ENCODE measurements at regions not wholly inside any gene's neighbourhood (a gene's known extent, or its start where the extent isn't known, plus 50 kb on each side); places are given as distances from the start of the nearest gene placed in this dataset.

DNA sequence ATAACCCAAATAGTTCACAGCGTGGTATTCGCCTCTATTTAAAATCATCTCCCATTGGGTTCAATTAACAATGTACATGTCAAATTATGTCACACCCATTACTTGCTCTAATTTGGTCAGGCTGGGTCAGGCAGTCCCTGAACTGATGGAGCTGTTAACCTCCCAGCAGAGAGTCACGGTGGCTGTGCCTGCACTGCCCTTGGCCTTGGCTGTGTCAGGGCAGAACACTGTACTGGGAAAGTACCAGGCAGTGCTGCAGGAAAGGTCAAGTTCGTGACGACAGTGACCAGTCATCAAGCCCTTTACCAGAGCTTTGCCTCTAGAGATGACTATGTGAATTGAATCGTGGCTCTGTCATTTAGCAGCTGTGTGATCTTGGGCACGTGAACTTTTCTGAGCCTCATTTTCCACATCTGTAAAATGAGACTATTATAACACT lies 100.0 kb downstream of the ARF6 start:
- no peak for DNase-seq (ENCODE audit: low spot score)
- Mint-ChIP-seq H3K27ac (peak overlapping the region; percentile 89), H3K4me1 (ENCODE audit: low read depth) (peaks cover 37% of the 10 kb centered on the region), H3K27me3 (ENCODE audit: low read depth) (no peaks in the 10 kb centered on the region), H3K4me3 (ENCODE audit: low read depth) (peak overlapping the region; percentile 67), H3K9me3 (no peaks in the 10 kb centered on the region), H3K36me3 (ENCODE audit: low read depth) (no peaks in the 10 kb centered on the region)
- intact Hi-C loops (cut with micrococcal nuclease): loop anchor here (1.0 kb wide), 1 partner anchor 22 kb away; no protein-coding TSS in a partner anchor

DNA sequence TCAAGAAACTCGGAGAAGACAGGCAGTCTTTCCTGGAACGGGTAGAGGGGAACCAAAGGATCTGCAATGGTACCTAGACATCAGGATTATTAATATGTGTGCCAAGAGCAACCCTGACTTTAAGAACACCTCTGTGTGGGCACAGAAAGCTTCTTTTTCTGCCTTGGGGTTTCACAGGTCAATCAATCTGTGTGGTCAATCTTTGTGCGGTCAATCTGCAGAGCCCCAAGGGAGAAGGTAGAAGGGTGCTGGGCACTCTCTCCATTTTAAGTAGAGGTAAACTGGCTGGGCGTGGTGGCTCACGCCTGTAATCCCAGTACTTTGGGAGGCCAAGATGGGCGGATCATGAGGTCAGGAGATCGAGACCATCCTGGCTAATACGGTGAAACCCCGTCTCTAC lies 100.7 kb downstream of the ARF6 start:
- intact Hi-C loops (cut with micrococcal nuclease): loop anchor here (1.0 kb wide), 1 partner anchor 22 kb away; no protein-coding TSS in a partner anchor
- Mint-ChIP-seq H3K9me3 (no peaks in the 10 kb centered on the region), H3K27ac (no peak overlapping the region), H3K36me3 (ENCODE audit: low read depth) (no peaks in the 10 kb centered on the region), H3K4me1 (ENCODE audit: low read depth) (peaks cover 39% of the 10 kb centered on the region), H3K27me3 (ENCODE audit: low read depth) (no peaks in the 10 kb centered on the region), H3K4me3 (ENCODE audit: low read depth) (no peak overlapping the region)
- no peak for DNase-seq (ENCODE audit: low spot score)

DNA sequence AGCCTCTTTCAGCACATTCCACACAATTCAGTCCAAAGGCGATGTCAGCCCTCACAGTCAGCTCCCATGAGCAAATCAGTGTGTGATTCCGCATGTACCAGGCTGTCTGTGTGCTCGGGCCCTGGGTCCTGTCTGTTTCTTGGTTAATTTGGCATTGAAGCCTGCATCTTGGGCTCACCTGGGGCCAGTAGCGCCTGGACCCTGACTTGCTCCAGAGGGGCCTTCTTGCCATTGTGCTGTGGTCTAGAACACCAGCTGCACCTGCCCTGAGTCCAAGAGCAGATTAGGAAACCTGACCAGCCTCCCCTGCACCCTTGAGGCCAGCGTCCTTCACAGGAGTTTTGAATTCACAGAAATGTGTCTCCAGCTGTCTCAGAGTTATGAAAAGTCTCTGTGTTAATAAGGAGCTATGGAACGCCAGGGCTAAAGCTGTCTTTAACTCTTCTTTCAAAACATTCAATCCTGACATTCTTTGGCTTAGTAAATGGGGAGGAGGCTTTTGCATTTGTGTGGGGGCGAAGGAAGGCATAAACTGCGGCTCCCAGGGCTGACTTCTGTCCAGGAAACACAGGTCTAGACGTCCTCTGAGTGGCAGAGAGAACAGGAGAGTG lies 102.2 kb downstream of the ARF6 start:
- Mint-ChIP-seq H3K27me3 (ENCODE audit: low read depth) (no peaks in the 10 kb centered on the region), H3K9me3 (no peaks in the 10 kb centered on the region), H3K36me3 (ENCODE audit: low read depth) (peaks cover 4% of the 10 kb centered on the region), H3K27ac (no peak overlapping the region), H3K4me1 (ENCODE audit: low read depth) (peaks cover 47% of the 10 kb centered on the region), H3K4me3 (ENCODE audit: low read depth) (no peak overlapping the region)
- DNase-seq (ENCODE audit: low spot score): no peak
- intact Hi-C loops (cut with micrococcal nuclease): no loop called here

DNA sequence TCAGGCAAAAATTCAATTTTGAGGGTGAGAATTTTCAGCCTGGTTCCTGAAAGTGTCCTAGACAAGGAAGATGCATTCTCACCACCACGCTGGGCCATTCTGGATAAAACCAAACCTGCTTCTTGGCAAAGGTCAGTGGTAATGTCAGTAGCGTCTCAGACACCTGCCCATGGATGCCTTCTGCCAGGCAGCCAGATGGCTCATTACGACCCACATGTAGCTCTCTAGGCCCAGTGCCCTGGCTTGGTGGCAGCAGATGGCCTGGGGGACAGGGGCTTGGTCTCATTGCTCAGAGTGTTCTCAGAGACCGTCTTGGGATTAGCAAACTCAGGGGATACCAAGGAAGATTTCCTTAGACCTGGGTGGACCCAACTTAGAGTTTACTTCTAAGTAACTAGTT lies 105.1 kb downstream of the ARF6 start:
- H3K36me3 Mint-ChIP-seq (ENCODE audit: low read depth): peaks cover 4% of the 10 kb centered on the region
- H3K9me3 Mint-ChIP-seq: no peaks in the 10 kb centered on the region
- peak overlapping the region; percentile 39 for H3K27ac Mint-ChIP-seq
- intact Hi-C loops (cut with micrococcal nuclease): loop anchor here (2.0 kb wide), 1 partner anchor 51 kb away; no protein-coding TSS in a partner anchor
- H3K4me3 Mint-ChIP-seq (ENCODE audit: low read depth): no peak overlapping the region
- no peak for DNase-seq (ENCODE audit: low spot score)
- peaks cover 57% of the 10 kb centered on the region for H3K4me1 Mint-ChIP-seq (ENCODE audit: low read depth)
- no peaks in the 10 kb centered on the region for H3K27me3 Mint-ChIP-seq (ENCODE audit: low read depth)

DNA sequence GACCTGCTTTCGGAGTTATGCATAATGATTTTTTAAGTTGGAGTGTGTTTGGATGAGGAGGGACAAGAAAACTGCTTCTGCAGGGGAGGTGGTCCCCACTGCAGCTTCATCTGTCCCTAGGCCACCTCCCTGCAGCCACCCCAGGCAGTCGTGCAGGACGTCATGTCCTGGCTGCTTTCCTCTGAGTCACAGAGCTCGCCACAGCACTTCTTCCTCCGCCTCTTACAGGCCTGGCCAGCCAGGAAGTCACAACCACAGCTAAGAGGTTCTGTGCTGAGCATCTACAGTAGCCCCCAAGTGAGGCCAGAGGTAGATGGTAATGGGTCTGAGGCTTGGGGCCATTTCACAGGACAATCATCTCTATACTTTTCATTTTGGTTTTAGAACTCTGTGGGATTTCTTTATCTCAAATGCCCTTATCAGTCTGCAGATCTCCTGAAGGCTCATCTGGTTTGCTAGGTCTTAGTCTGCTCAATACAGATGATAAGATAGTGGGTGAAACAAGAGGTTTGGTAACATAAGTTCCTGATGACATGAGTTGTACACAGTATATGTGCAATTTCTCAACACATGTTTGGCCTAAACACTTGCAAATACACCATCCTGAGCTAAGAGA lies 106.4 kb downstream of the ARF6 start:
- Mint-ChIP-seq H3K27me3 (ENCODE audit: low read depth) (no peaks in the 10 kb centered on the region), H3K36me3 (ENCODE audit: low read depth) (peaks cover 4% of the 10 kb centered on the region), H3K27ac (peak overlapping the region; percentile 100), H3K4me1 (ENCODE audit: low read depth) (peaks cover 53% of the 10 kb centered on the region), H3K4me3 (ENCODE audit: low read depth) (peak overlapping the region; percentile 55), H3K9me3 (no peaks in the 10 kb centered on the region)
- intact Hi-C loops (cut with micrococcal nuclease): loop anchor here (1.0 to 2.0 kb wide), 10 partner anchors 15 to 375 kb away; partner anchors contain the start of gene SOS2
- DNase-seq (ENCODE audit: low spot score): peak; percentile 79

DNA sequence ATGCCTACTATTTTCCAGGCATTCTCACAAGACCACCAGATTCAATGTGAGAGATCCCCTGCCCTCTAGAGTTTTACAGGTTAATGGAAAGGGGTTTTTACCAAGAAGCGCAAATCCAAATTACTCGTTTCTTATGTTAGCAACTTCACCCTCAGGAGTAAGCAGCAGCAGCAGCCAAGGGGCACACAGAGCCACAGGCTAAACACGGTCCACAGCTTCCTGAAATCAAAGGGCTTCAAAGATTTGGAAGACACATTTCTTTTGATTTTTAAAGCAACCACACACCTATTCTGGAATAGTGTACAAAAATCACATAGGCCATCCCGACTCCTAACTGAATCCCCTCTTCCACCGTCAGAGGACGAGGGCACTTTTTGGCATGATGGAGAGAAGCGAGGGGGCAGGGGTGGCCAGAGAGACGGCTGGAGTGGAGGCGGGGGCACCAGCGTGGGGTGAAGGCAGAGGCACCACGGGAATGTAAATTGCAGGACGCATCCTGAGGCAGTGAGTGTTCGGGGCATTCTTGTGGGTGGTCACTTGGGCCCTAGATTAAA lies 107.0 kb downstream of the ARF6 start:
- Mint-ChIP-seq H3K4me1 (ENCODE audit: low read depth) (peaks cover 49% of the 10 kb centered on the region), H3K27ac (peak overlapping the region; percentile 100), H3K9me3 (no peaks in the 10 kb centered on the region), H3K27me3 (ENCODE audit: low read depth) (no peaks in the 10 kb centered on the region), H3K4me3 (ENCODE audit: low read depth) (peak overlapping the region; percentile 55), H3K36me3 (ENCODE audit: low read depth) (peaks cover 4% of the 10 kb centered on the region)
- no peak for DNase-seq (ENCODE audit: low spot score)
- intact Hi-C loops (cut with micrococcal nuclease): loop anchor here (1.0 to 5.0 kb wide), 14 partner anchors 16 to 522 kb away; partner anchors contain the start of genes MGAT2, RPL36AL and SOS2

DNA sequence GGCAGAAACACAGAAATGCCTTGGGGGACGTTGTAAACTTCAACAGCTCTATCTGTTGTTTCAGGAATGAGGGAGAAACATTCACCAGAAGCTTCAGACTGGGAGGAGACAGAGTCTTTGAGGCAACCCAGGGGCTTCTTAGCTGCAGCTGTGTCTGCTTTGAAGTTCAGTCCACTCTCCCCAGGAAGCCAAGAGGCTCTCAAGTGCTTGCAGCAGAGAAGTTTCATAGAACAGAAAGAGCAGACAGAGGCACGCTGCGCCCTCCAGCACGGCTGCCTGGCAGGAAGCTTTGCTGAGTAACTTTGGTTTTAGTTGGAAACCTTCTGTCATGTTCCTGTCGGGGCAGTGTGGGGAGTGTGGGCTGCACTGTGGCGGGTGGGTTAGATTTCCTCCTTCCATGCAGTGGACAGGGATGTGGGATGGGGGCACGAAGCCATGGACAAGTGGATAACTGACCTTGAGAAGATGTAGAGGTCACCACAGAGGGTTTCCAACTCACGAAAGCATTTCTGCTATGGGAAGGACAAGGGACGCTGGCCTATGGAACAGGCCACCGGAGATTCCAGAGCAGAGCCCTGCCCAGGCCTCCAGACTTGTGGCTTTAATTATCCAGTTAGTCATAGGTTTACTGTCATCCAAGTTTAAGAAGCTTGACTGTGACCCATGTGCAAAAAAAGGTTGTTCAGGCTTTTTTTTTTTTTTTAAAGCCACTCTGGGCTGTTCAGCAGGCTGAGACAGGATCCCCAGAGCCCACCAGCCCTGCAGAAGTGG lies 107.7 kb downstream of the ARF6 start:
- peak overlapping the region; percentile 100 for H3K27ac Mint-ChIP-seq
- no peaks in the 10 kb centered on the region for H3K9me3 Mint-ChIP-seq
- H3K36me3 Mint-ChIP-seq (ENCODE audit: low read depth): peaks cover 4% of the 10 kb centered on the region
- H3K27me3 Mint-ChIP-seq (ENCODE audit: low read depth): no peaks in the 10 kb centered on the region
- DNase-seq (ENCODE audit: low spot score): peak; percentile 74
- peaks cover 43% of the 10 kb centered on the region for H3K4me1 Mint-ChIP-seq (ENCODE audit: low read depth)
- peak overlapping the region; percentile 55 for H3K4me3 Mint-ChIP-seq (ENCODE audit: low read depth)
- intact Hi-C loops (cut with micrococcal nuclease): loop anchor here (1.0 to 5.0 kb wide), 5 partner anchors 38 to 522 kb away; partner anchors contain the start of genes MGAT2 and RPL36AL

DNA sequence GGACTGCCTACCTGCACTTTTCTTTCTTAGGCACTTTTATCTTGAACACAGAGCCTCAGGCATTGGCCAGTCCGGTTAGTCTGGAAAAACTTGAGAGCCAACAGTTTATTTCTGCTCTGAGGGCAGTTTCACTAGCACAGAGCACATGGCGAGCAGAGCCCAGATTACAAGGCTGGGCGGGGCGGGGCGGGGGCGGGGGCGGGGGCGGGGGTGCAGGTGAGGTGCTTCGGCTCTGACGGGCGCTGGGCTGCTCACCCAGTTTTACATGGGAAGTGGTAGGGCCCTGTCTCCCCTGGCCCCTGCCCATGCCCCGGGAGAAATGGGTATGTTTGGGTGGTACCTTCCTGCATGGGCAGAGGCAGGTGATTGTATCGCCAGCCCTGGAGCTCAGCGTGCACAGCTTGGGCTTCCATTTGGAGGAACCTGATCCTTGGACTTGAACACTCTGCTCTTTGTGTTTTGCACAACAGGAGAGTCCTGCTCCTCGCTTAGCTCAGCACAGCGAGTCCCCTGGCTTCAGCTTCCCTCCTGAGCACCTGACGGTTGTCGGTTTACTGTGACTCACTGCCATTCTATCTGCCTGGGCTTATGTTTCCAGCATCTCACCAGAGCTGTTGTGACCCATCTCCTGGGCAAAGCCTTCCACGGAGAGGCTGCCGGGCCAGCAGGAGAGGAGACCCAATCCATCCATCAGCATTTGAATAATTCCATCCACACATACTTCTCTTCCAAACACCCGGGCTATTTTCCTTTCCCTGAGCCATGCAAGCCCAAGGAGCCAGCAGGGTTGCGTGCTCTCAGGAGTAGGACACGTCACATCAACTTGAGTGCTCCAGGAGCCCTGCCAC lies 108.5 kb downstream of the ARF6 start:
- Mint-ChIP-seq H3K4me3 (ENCODE audit: low read depth) (peak overlapping the region; percentile 78), H3K36me3 (ENCODE audit: low read depth) (peaks cover 4% of the 10 kb centered on the region), H3K27me3 (ENCODE audit: low read depth) (no peaks in the 10 kb centered on the region), H3K27ac (peak overlapping the region; percentile 100), H3K9me3 (no peaks in the 10 kb centered on the region), H3K4me1 (ENCODE audit: low read depth) (peaks cover 43% of the 10 kb centered on the region)
- DNase-seq (ENCODE audit: low spot score): peak; percentile 77
- intact Hi-C loops (cut with micrococcal nuclease): loop anchor here (1.0 to 5.0 kb wide), 4 partner anchors 39 to 521 kb away; no protein-coding TSS in a partner anchor

DNA sequence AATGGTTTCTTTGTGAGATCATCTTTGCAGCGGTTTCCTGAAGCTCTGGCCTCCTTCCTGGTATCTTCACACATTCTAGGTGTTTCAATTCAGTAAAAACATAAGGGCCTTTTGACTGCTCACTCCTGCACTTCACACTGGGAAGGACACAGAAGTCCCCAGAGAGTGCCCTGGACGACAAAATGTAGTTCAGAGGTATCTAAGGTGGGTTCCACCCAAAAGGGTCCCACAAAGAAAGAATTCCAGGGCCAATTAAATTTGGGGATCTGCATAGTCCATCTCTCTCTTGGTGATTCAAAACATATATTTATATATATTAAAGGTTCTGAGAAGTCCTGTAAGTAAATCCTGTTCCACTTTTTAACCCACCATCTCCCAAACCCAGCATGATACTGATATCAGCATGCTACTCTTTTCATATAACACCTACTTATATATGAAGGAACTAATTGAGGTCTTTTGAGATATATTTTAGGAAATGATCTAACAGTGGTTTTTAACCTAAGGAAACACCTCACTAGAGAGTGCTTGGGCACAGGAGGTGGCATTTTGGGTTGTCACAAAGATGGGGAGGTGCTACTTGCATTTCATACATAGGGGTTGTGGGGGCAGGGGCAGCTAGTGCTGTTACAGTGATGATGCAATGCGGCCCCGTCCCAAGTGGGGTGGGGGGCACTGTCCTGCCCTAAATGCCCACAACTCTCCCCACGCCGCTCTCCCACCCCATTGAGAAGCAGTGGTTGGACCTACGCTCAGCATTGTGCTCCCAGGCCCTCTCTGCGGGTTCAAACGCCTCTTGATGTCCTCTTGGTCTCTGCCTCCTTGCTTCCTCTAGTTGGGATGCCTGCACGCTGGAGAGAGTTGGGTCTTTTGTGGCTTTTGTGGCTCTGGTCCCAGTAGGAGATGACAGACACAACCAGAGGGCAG lies 109.4 kb downstream of the ARF6 start:
- Mint-ChIP-seq H3K36me3 (ENCODE audit: low read depth) (peaks cover 4% of the 10 kb centered on the region), H3K27ac (peak overlapping the region; percentile 98), H3K27me3 (ENCODE audit: low read depth) (no peaks in the 10 kb centered on the region), H3K4me1 (ENCODE audit: low read depth) (peaks cover 40% of the 10 kb centered on the region), H3K4me3 (ENCODE audit: low read depth) (peak overlapping the region; percentile 83), H3K9me3 (no peaks in the 10 kb centered on the region)
- peak; percentile 68 for DNase-seq (ENCODE audit: low spot score)
- intact Hi-C loops (cut with micrococcal nuclease): loop anchor here (1.0 to 5.0 kb wide), 6 partner anchors 40 to 520 kb away; partner anchors contain the start of genes DMAC2L and L2HGDH

DNA sequence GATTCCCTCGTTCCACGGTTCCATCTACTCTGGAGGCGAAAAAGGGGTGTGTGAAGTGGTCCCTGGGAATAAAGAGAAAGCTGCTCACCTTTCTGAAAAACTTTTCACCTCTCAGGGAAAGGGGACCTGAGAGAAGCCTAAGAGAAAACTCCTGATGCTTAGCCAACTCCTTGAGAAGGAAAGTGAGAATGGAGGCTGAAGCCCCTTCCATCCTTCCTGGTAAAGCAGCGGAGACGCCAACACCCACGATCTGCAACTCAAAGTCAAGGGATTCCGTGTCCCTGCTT lies 110.0 kb downstream of the ARF6 start:
- Mint-ChIP-seq H3K4me3 (ENCODE audit: low read depth) (peak overlapping the region; percentile 83), H3K27me3 (ENCODE audit: low read depth) (no peaks in the 10 kb centered on the region), H3K27ac (peak overlapping the region; percentile 98), H3K36me3 (ENCODE audit: low read depth) (peaks cover 4% of the 10 kb centered on the region), H3K9me3 (no peaks in the 10 kb centered on the region), H3K4me1 (ENCODE audit: low read depth) (peaks cover 36% of the 10 kb centered on the region)
- DNase-seq (ENCODE audit: low spot score): no peak
- intact Hi-C loops (cut with micrococcal nuclease): loop anchor here (1.0 to 5.0 kb wide), 4 partner anchors 41 to 519 kb away; partner anchors contain the start of genes DMAC2L and L2HGDH

Data from activated T-helper 2 cell treated with anti-CD3 and anti-CD28 coated beads, Interferon-gamma antibody, Interleukin-2, Interleukin-4, amounts not matched to agents 10 μg/mL and 5 μg/mL and 100 μg/mL, durations not matched to agents 14 hours and 24 hours and 36 hours (primary cell).